ENCODE measurements at regions not wholly inside any gene's neighbourhood (a gene's known extent, or its start where the extent isn't known, plus 50 kb on each side); places are given as distances from the start of the nearest gene placed in this dataset.

GRCh38 chr9:108642871-108643270 is 212.9 kb downstream of the ACTL7B start:
- DNase-seq: no peak

- no peak for DNase-seq
Measured at GRCh38 chr9:108640230-108640629, 215.6 kb downstream of the ACTL7B start.

- no peak for DNase-seq
Measured at GRCh38 chr9:108639696-108640095, 216.1 kb downstream of the ACTL7B start.

- DNase-seq: no peak
Measured at GRCh38 chr9:108639091-108639490, 216.7 kb downstream of the ACTL7B start.

GRCh38 chr9:108637340-108637739 is 218.4 kb downstream of the ACTL7B start:
- DNase-seq: no peak

GRCh38 chr9:108636013-108636412 is 219.8 kb downstream of the ACTL7B start:
- DNase-seq: no peak

- no peak for DNase-seq
Measured at GRCh38 chr9:108634672-108635462, 220.9 kb downstream of the ACTL7B start.

GRCh38 chr9:108634204-108634603 is 221.6 kb downstream of the ACTL7B start:
- DNase-seq: no peak

GRCh38 chr9:108631496-108632285 is 224.1 kb downstream of the ACTL7B start:
- no peak for DNase-seq

GRCh38 chr9:108628316-108628715 is 227.5 kb downstream of the ACTL7B start:
- DNase-seq: no peak

- no peak for DNase-seq
Measured at GRCh38 chr9:108626743-108627142, 229.0 kb downstream of the ACTL7B start.

- DNase-seq: no peak
Measured at GRCh38 chr9:108621991-108622855, 233.6 kb downstream of the ACTL7B start.

GRCh38 chr9:108620767-108621166 is 235.0 kb downstream of the ACTL7B start:
- no peak for DNase-seq

GRCh38 chr9:108618906-108619550 is 236.8 kb downstream of the ACTL7B start:
- no peak for DNase-seq

GRCh38 chr9:108617676-108618075 is 238.1 kb downstream of the ACTL7B start:
- DNase-seq: no peak

- no peak for DNase-seq
Measured at GRCh38 chr9:108615152-108615551, 240.6 kb downstream of the ACTL7B start.

GRCh38 chr9:108612513-108612912 is 243.3 kb downstream of the ACTL7B start:
- no peak for DNase-seq

GRCh38 chr9:108609897-108610253 is 245.9 kb downstream of the ACTL7B start:
- DNase-seq: no peak

- no peak for DNase-seq
Measured at GRCh38 chr9:108609227-108609896, 246.4 kb downstream of the ACTL7B start.

- no peak for DNase-seq
Measured at GRCh38 chr9:108607607-108608006, 248.2 kb downstream of the ACTL7B start.

- no peak for DNase-seq
Measured at GRCh38 chr9:108606401-108606800, 249.4 kb downstream of the ACTL7B start.

- no peak for DNase-seq
Measured at GRCh38 chr9:108603141-108603540, 252.6 kb downstream of the ACTL7B start.
